HUES48 (cell line): ENCODE measurements at regions not wholly inside any gene's neighbourhood (a gene's known extent, or its start where the extent isn't known, plus 50 kb on each side); places are given as distances from the start of the nearest gene placed in this dataset.

Experiments used
- H3K27ac ChIP-seq: one replicate; pipeline ENCODE4 v1.7.0; 2013; ENCODE audit warnings: low read depth, low read length, inconsistent platforms
- H3K27me3 ChIP-seq: 2 replicates; pipeline ENCODE4 v1.6.1; 2013; ENCODE audit warnings: mild to moderate bottlenecking, low read length; ENCODE audit not compliant: control insufficient read depth, insufficient read depth
- H3K36me3 ChIP-seq: 2 replicates; pipeline ENCODE4 v1.6.1; 2013; ENCODE audit warnings: low read length; ENCODE audit not compliant: control insufficient read depth, insufficient read depth
- H3K4me1 ChIP-seq: 2 replicates; pipeline ENCODE4 v1.6.1; 2013; ENCODE audit warnings: mild to moderate bottlenecking, low read length; ENCODE audit not compliant: control insufficient read depth, insufficient read depth
- H3K4me3 ChIP-seq: 2 replicates; pipeline ENCODE4 v1.5.1; 2013; ENCODE audit warnings: mild to moderate bottlenecking, low read depth, low read length
- H3K9ac ChIP-seq: 2 replicates; pipeline ENCODE4 v1.6.1; 2013; ENCODE audit warnings: mild to moderate bottlenecking, low read depth, low read length, moderate library complexity
- H3K9me3 ChIP-seq: 2 replicates; pipeline ENCODE4 v1.6.1; 2013; ENCODE audit warnings: low read length; ENCODE audit not compliant: control insufficient read depth, insufficient read depth

GRCh38 chr3:102063572-102063971, 214.3 kb downstream of the NFKBIZ start:
- H3K36me3 ChIP-seq: no peaks in the 10 kb centered on the region
- H3K4me1 ChIP-seq: no peaks in the 10 kb centered on the region
- H3K9ac ChIP-seq: no peak overlapping the region
- no peaks in the 10 kb centered on the region for H3K27me3 ChIP-seq
- no peaks in the 10 kb centered on the region for H3K9me3 ChIP-seq
- H3K4me3 ChIP-seq: no peak overlapping the region
- H3K27ac ChIP-seq: no peak overlapping the region

DNA sequence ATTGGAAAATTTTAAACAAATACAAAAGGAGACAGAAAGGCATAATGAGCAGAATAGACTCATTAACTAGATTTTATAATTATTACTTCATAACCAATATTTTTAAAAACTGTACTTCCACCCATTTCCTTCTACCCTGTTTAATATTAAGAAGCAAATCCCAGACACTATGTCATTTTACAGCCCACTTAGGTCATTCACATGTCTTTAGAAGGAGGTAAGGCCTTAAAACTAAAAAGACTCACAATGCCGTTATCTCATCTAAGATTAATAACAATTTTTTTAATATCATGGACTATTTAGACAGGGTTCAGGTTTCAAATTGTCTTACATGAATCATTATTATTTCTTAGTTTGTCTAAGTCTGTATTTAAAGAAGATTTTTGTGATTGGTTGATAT, 217.2 kb downstream of the NFKBIZ start:
- no peaks in the 10 kb centered on the region for H3K27me3 ChIP-seq
- no peaks in the 10 kb centered on the region for H3K4me1 ChIP-seq
- H3K4me3 ChIP-seq: no peak overlapping the region
- no peak overlapping the region for H3K27ac ChIP-seq
- 0 out of 2 replicates have a peak, but pooled peaks cover 3% of the 10 kb centered on the region for H3K9me3 ChIP-seq
- no peak overlapping the region for H3K9ac ChIP-seq
- H3K36me3 ChIP-seq: no peaks in the 10 kb centered on the region

DNA sequence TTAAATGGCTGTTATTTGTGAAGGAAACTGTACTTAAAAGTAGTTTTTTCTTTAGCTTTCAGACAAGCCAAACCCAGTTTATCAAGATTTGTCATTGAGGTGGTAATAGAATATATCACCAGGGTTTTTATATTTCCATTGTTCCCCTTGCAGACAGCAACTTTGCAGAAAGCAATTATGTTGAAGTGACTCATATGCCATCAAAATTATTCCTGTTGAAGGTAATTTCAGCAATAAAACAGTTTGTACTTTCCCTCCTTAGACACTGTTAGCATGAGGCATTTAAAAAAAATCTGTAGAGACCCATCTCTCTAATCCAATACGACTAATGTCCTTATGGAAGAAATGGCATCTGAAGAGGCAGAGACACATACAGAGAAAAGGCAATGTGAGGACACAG, 219.0 kb downstream of the NFKBIZ start:
- H3K36me3 ChIP-seq: no peaks in the 10 kb centered on the region

GRCh38 chr3:102068736-102069135, 219.4 kb downstream of the NFKBIZ start:
- Histone ChIP-seq H3K4me3 (no peak overlapping the region), H3K27me3 (no peaks in the 10 kb centered on the region), H3K9ac (no peak overlapping the region), H3K27ac (no peak overlapping the region), H3K9me3 (0 out of 2 replicates have a peak, but pooled peaks cover 4% of the 10 kb centered on the region), H3K4me1 (no peaks in the 10 kb centered on the region), H3K36me3 (no peaks in the 10 kb centered on the region)

More for the DNA sequence above, 219.0 kb downstream of the NFKBIZ start:
- H3K4me3 ChIP-seq: no peak overlapping the region
- no peaks in the 10 kb centered on the region for H3K4me1 ChIP-seq
- no peaks in the 10 kb centered on the region for H3K27me3 ChIP-seq
- no peak overlapping the region for H3K9ac ChIP-seq
- 0 out of 2 replicates have a peak, but pooled peaks cover 4% of the 10 kb centered on the region for H3K9me3 ChIP-seq
- no peak overlapping the region for H3K27ac ChIP-seq

GRCh38 chr3:102069211-102069662, 219.9 kb downstream of the NFKBIZ start:
- H3K36me3 ChIP-seq: no peaks in the 10 kb centered on the region
- no peak overlapping the region for H3K27ac ChIP-seq
- H3K9ac ChIP-seq: no peak overlapping the region
- no peaks in the 10 kb centered on the region for H3K27me3 ChIP-seq
- H3K9me3 ChIP-seq: 0 out of 2 replicates have a peak, but pooled peaks cover 4% of the 10 kb centered on the region
- no peaks in the 10 kb centered on the region for H3K4me1 ChIP-seq
- no peak overlapping the region for H3K4me3 ChIP-seq

- Histone ChIP-seq H3K9me3 (0 out of 2 replicates have a peak, but pooled peaks cover 4% of the 10 kb centered on the region), H3K9ac (no peak overlapping the region), H3K4me3 (no peak overlapping the region), H3K27ac (no peak overlapping the region), H3K27me3 (no peaks in the 10 kb centered on the region), H3K36me3 (no peaks in the 10 kb centered on the region), H3K4me1 (peaks cover 13% of the 10 kb centered on the region)
These were observed 225.6 kb downstream of the NFKBIZ start for GRCh38 chr3:102074946-102075345.

GRCh38 chr3:102078401-102078800, 229.1 kb downstream of the NFKBIZ start:
- no peak overlapping the region for H3K9ac ChIP-seq
- no peak overlapping the region for H3K4me3 ChIP-seq
- no peak overlapping the region for H3K27ac ChIP-seq
- no peaks in the 10 kb centered on the region for H3K36me3 ChIP-seq
- no peaks in the 10 kb centered on the region for H3K27me3 ChIP-seq
- peaks cover 13% of the 10 kb centered on the region for H3K4me1 ChIP-seq
- no peaks in the 10 kb centered on the region for H3K9me3 ChIP-seq

DNA sequence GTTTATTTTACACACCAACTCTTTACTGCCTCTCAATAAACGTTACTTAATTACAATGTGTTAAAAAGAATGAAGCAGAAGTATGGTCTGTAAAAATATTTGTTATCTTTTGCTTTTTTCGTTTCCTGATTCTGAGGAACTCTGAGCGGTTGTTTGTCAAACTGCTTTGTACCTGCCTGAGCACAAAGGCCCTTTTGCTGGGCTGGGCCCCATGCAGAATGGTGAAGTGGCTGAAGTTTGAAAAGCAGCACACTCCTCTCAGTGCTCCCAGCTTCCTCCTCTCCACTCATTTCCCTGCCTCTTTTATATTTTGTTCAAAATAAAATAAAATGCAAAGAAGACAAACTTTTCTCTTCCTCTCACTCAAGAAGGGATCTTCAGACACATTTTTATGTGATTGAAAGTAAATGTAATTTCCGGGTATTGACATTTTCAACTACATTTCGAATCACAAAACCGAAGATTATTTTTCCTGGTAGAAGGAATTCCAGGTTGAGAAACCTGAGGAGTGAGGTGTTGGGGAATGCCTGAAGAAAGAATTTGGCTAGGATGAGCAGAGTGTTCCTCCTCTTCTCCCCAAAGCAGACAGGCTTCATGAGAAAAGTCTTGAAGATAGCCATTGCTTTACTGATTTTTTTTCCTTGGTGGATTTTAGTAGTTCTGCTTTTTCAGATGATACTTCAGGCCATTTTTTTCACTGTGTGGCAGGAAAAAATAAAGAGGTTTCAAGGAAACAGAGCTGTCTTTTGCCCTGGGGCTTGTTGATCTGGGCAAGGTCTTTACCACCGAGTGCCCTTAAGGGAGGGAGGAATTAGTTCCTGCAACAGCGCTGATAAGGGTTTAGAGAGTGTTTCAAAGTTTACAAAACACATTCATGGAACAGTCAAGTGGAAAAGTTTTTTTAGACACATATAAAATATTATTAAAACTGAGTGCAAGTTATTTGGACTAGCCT, 229.8 kb downstream of the NFKBIZ start:
- Histone ChIP-seq H3K9me3 (no peaks in the 10 kb centered on the region), H3K9ac (no peak overlapping the region; the same call in 1 of the 2 replicates), H3K27ac (peak overlapping the region; percentile 2), H3K36me3 (no peaks in the 10 kb centered on the region), H3K4me3 (no peak overlapping the region), H3K27me3 (no peaks in the 10 kb centered on the region), H3K4me1 (peaks cover 13% of the 10 kb centered on the region)

- Histone ChIP-seq H3K4me1 (peaks cover 13% of the 10 kb centered on the region), H3K27ac (no peak overlapping the region), H3K4me3 (no peak overlapping the region), H3K36me3 (no peaks in the 10 kb centered on the region), H3K9ac (no peak overlapping the region), H3K9me3 (no peaks in the 10 kb centered on the region), H3K27me3 (no peaks in the 10 kb centered on the region)
These were observed 230.5 kb downstream of the NFKBIZ start for GRCh38 chr3:102079809-102080197.

GRCh38 chr3:102081572-102082289, 232.4 kb downstream of the NFKBIZ start:
- Histone ChIP-seq H3K27ac (no peak overlapping the region), H3K27me3 (no peaks in the 10 kb centered on the region), H3K9me3 (no peaks in the 10 kb centered on the region)

DNA sequence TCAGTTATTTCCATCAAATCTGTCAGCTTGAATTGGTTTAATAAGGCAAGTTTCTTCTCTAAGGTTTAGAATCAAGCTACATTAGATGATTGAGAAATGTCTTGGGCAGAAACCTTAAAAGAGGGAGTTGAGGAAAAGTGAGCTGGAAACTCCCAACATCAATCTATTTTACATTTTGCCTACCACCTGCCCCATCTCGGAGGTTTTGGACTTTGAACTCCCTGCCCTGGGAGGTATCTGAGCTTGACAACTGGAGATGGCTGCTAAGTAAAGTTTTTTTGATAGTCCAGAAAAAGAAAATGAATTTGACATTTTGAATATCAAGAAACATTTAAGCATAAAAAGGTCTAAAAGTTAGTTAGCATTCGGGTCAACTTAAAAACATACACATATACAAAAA, 234.2 kb downstream of the NFKBIZ start:
- Histone ChIP-seq H3K9me3 (no peaks in the 10 kb centered on the region), H3K4me3 (no peak overlapping the region), H3K27me3 (no peaks in the 10 kb centered on the region), H3K27ac (no peak overlapping the region), H3K4me1 (peaks cover 11% of the 10 kb centered on the region), H3K9ac (no peak overlapping the region), H3K36me3 (no peaks in the 10 kb centered on the region)

More at GRCh38 chr3:102081572-102082289, 232.4 kb downstream of the NFKBIZ start:
- H3K4me1 ChIP-seq: peaks cover 13% of the 10 kb centered on the region
- H3K9ac ChIP-seq: no peak overlapping the region
- H3K36me3 ChIP-seq: no peaks in the 10 kb centered on the region
- H3K4me3 ChIP-seq: no peak overlapping the region
